ENCODE measurements at regions not wholly inside any gene's neighbourhood (a gene's known extent, or its start where the extent isn't known, plus 50 kb on each side); places are given as distances from the start of the nearest gene placed in this dataset.
"Not testable (repeated sequence)": the region's sequence is repeated elsewhere in the genome, so short reads cannot be mapped to it uniquely, and the experiment has no call there.

DNA sequence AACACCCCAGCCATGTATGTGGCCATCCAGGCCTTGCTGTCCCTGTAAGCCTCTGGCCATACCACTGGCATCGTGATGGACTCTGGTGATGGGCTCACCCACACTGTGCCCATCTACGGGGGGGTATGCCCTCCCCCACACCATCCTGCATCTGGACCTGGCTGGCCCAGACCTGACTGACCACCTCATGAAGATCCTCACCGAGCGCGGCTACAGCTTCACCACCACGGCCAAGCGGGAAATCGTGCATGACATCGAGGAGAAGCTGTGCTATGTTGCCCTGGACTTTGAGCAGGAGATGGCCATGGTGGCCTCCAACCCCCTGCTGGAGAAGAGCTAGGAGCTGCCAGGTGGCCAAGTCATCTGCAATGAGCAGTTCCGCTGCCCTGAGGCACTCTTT lies 80.4 kb upstream of the ZCCHC2 start:
- DNase-seq, result no peak

- no peak for DNase-seq
Measured at GRCh38 chr18:62445386-62445917, 77.4 kb upstream of the ZCCHC2 start.

DNA sequence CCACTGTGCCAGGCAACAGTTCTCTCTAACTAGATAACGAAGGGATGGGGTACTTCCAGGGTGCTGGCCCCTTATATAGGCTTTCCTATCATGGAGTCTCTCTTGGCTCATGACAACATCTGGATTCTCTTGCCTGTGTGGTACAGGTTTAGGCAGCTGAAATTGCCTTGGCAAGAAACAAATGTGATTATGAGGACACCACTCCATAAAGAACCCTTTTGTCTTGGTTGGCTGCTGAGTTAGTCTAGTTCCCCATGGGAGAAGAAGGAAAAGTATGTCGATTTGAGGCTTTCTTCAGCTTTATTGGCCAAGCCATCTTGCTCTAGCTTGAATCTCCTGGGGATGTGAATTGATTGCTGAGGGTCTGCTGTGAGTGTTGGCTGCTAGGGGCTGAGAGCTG lies 76.3 kb upstream of the ZCCHC2 start:
- no peak for DNase-seq

- no peak for DNase-seq
Measured at GRCh38 chr18:62447652-62448051, 75.2 kb upstream of the ZCCHC2 start.

GRCh38 chr18:62448426-62448825 lies 74.4 kb upstream of the ZCCHC2 start:
- DNase-seq, result no peak

GRCh38 chr18:62449490-62450104 lies 73.2 kb upstream of the ZCCHC2 start:
- no peak for DNase-seq

DNA sequence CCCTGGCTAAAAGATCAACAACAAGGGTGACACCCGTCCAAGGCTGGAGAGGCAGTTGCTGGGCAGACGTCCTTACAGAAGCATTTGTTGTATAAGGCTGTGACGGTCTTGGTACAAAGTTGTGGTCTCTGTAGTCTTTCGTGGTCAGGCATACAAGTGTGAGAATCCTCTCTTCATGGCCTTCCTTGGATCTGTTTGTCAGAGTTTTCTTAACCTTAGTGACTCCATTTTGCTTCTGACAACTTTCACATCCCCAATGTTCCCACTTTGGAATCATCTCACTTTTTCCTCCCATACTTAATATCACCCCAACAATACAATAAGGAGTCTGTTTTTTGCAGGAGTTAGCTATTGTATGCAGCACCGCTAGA lies 72.7 kb upstream of the ZCCHC2 start:
- no peak for DNase-seq

GRCh38 chr18:62450546-62451410 lies 72.0 kb upstream of the ZCCHC2 start:
- DNase-seq, result peak; percentile 86

- DNase-seq, result no peak
Measured at GRCh38 chr18:62452280-62452831, 70.5 kb upstream of the ZCCHC2 start.

GRCh38 chr18:62453864-62454263 lies 69.0 kb upstream of the ZCCHC2 start:
- no peak for DNase-seq

DNA sequence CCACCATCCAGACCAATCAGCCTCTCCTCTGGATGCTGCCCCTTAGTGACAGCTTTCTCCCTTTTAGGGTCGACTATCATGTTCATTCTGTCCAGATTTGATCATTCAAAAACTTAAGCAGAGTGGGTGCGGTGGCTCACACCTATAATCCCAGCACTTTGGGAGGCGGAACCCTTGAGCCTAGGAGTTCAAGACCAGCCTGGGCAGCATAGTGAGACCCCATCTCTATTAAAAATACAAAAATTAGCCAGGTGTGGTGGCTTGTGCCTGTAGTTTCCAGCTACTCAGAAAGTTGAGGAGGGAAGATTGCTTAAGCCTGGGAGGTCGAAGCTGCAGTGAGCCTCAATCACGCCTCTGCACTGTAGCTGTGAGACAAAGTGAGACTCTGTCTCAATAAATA lies 68.3 kb upstream of the ZCCHC2 start:
- no peak for DNase-seq

DNA sequence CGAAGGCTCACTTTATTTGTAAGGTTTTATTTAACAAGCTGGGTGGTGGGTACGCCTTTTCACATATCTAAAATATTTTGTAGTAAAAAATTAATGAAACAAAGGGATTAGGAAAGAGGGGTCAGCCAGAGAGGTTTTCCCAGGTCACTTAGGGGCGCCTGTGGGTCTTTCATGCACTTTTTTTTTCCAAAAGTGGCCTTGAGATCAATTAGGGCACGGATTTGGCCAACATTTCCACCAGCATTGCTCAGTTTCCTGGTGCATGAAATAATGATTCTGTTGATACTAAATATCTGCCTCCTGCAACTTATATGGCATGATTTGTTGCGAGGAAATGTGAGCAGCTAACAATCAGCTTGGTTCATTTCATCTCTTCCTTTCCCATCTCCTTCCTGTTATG lies 67.6 kb upstream of the ZCCHC2 start:
- no peak for DNase-seq

DNA sequence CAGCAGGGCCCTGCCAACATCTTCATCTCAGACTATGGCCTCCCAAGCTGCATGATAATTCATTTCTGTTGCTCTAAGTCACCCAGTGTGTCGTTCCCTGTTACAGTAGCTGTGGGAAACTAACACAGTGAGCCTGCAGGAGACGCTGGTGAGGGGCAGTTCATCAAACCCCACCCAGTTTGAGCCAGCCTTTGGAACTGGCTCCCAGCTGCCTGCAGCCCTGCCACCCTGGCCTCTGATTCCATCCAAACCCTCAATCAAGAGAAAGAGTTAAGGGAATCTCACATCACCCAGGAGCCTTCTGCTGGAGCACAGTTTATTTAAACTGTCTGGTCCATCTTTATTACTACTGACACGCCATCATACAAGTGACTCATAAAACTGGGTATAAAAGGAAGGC lies 64.9 kb upstream of the ZCCHC2 start:
- DNase-seq, result no peak

DNA sequence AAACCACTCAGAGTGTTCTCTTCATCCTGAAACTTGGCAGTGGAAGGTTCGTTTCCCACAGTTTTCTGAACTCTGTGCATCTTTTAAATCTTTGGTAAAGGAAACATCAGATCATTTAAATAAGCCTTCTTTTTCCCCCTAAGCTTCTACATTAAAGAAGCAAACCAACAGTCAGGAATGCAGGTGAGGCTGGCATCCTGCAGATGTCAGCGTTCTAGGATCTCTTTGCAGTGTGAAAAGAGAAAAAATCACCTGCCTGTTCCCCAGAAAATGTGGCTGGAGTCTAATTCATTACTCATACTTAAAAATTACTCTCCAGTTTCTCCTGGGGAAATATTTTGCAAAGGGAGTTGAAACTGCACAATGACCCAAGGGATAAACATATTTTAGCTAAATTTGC lies 64.5 kb upstream of the ZCCHC2 start:
- DNase-seq, result no peak

GRCh38 chr18:62458868-62459716 lies 63.7 kb upstream of the ZCCHC2 start:
- DNase-seq, result no peak

DNA sequence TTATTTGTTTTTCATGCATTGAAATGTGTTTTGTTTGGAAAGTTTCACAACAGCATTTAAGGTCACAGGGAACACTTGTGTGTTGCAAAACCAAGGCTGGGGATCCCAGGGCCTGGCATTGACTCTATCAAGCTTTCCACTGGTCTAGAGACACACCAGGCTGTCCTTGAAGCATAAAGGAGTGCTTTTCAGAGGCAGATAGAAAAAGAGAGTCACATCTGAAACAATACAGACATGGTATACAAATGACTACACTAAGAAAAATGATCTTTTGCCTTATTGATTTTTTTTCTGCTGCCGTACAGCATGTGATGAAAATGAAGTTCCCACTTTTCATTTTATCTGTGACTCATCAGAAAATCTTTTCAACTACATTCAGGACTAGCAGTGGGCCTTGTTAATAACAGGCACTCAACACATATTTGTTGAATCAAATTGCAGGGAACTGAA lies 61.9 kb upstream of the ZCCHC2 start:
- no peak for DNase-seq

DNA sequence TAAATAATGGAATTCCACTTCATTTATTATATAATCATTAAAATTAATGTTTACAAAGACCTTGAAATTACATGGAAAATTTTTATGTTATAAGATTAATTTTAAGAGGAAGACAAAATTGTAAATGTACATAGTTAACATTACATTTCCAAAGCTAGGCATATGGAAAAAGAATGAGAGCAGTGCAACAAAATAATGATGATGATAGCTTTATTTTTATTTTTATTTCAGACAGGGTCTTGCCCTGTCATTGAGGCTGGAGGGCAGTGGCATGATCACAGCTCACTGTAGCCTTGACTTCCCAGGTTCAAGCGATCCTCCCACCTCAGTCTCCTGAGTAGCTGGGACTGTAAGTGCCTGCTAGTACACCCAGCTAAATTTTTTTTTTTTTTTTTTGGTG lies 61.2 kb upstream of the ZCCHC2 start:
- no peak for DNase-seq

- DNase-seq, result no peak
Measured at GRCh38 chr18:62464266-62464665, 58.6 kb upstream of the ZCCHC2 start.

DNA sequence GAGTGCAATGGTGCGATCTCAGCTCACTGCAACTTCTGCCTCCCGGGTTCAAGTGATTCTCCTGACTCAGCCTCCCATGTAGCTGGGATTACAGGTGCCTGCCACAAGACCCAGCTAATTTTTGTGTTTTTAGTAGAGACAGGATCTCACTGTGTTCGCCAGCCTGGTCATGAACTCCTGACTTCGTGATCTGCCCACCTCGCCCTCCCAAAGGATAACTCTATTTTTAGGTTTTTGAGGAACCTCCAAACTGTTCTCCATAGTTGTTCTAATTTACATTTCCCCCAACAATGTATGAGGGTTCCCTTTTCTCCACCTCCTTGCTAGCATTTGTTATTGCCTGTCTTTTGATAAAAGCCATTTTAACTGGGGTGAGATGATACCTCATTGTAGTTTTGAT lies 53.7 kb upstream of the ZCCHC2 start:
- DNase-seq, result not testable (repeated sequence)
